Stimulated activated naive CD8-positive, alpha-beta T cell treated with anti-CD3 and anti-CD28 coated beads, Interleukin-15, Interleukin-2, amounts not matched to agents 100 U/mL and 50 U/mL, for 24 hours (primary cell): ENCODE measurements at regions not wholly inside any gene's neighbourhood (a gene's known extent, or its start where the extent isn't known, plus 50 kb on each side); places are given as distances from the start of the nearest gene placed in this dataset.
"Not testable (repeated sequence)": the region's sequence is repeated elsewhere in the genome, so short reads cannot be mapped to it uniquely, and the experiment has no call there.

ENCODE experiments used
- ATAC-seq: fragments of 150-1000 bp; cut with Tn5 transposase; one replicate; pipeline ENCODE4 v1.10.0; 2021
- DNase-seq: peaks from one replicate; pipeline ENCODE4 v3.0.0; 2021

- no peak for DNase-seq
- ATAC-seq = no peak
Measured at GRCh38 chr4:188377816-188378215, 238.6 kb downstream of the TRIML1 start.

GRCh38 chr4:188383180-188383579, 243.9 kb downstream of the TRIML1 start:
- DNase-seq (no peak), ATAC-seq (no peak)

DNA sequence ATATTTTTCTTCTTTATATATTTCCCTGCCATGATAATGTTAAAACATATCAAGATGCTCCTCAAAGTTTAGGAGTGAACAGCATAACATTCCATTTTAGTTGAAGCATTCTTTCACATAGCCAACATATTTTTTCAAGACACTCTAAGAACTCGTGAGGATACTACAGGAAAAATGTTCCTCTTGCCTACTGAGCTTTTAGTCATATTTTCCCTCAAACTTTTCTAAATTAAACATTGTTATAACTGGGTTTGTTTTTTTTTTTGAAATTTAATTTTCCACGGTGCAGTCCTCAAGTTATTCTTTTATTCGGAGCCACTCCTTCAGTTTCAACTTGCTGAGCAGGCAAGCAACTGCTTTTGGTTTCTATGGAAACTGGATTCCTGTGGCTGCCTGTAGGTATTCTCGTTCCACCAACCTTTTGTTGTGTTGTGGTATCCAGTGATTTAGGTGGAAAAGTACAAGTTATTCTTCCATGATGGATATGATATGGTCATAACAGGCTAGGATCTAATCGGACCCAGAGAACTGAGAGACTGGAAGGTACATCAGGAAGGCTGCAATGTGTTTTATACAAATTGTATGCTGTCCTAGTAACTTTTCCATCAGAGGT, 248.0 kb downstream of the TRIML1 start:
- no peak for ATAC-seq
- no peak for DNase-seq

DNA sequence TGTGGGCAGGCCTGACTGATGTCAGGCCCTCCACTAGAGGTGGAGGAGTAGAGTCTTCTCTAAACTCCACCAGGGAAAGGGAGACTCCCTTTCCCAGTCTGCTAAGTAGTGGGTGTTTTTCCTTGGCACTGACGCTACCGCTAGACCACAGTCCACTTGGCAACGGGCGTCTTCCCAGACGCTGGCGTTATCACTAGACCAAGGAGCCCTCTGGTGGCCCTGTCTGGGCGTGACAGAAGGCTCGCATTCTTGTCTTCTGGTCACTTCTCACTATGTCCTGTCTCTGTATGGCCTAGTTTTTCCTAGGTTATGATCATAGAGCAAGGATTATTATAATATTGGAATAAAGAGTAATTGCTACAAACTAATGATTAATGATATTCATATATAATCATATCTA, 252.1 kb downstream of the TRIML1 start:
- not testable (repeated sequence) for ATAC-seq, DNase-seq

- ATAC-seq (no peak), DNase-seq (no peak)
Measured at GRCh38 chr4:188396037-188396436, 256.8 kb downstream of the TRIML1 start.

DNA sequence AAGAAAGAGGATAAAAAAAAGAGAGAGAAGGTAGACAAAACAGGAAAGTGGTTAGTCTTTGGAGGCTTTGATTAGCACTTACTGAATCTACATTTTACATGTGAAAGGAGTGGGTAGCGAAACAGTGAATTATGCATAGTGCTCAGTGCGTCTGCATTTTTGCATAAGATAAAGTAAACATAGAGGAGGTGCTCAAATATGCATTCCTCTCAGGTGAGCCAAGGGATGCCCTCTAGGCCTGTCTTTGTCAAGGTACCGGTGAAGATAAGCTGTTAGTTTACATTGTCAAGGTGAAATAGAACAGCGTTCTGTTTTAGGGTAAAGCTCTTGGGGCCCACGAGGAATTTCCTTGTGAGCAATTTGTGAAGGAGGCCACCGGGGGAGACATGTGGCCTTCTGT, 260.6 kb downstream of the TRIML1 start:
- DNase-seq (no peak), ATAC-seq (no peak)

DNA sequence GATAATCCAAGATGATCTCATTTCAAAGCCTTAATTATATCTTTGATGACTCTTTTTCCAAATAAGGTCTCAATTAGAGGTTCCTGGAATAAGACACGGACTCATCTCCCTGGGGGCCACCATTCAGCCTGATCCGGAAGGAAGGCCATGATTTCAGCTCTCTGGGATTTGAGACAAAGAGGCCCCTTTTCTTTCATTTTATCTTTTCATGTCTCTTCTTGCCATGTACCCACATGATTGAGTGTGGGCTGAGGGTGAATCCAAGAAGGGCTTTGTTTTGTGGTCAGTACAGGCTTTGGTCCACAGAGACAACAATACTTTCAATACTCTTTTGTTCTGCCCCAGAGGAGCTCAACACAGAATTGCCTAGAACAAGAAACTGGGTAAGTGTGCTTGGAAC, 261.2 kb downstream of the TRIML1 start:
- DNase-seq (no peak), ATAC-seq (no peak)

DNA sequence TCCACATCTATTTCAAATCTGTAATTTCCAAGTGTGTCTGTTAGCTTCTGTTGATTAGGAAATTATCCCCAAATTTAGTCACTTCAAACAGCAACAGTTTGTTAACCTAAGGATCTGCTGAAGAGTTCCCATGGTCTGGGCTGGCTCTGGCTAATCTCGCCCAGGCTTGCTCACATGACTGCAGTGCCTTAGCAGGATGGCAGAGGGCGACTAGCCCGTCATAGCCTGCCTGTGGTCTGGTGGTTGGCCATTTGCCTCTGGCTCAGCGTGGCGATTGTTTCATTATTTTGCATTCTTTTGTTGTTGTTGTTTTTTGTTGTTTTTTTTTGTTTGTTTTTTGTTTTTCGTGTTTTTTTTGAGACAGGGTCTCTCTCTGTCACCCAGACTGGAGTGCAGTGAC, 264.0 kb downstream of the TRIML1 start:
- ATAC-seq (no peak), DNase-seq (no peak)

- ATAC-seq, DNase-seq: not testable (repeated sequence)
Measured at GRCh38 chr4:188405071-188405835, 266.0 kb downstream of the TRIML1 start.

DNA sequence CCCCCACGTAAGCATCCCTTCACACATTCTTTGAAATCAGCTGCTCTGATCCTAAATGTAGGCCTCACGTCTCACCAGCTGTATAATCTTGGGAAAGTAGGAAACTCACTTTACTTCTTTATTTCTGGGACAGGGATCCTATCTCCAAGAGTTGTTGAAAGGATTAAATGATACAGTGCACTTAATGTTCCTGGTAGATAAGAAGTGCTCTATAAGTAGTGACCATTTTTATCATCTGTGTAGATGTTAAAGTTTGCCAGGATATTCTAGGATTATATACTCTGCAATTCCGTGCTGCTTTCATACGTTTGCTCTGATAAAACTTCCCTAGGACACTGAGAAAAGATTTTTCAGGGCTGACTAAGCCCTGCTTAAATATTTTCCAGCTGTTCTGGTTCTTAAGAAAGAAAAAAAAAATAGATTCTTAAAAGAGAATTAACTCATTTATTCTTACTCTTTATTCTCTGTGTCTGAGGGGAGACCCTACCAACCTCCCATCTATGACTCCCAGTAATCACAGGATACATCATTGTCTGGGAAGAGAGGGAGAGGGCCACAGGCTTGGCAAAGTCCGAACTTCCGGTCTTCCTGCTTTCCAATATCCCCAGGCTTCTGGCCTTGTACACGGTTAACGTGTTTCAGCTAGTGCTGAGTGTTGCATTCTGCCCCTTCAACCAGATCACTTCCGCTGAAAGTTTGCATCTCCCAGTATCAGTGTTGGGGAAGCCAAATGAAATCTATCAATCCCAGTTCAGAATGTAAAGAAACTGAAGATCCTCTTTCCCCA, 269.2 kb downstream of the TRIML1 start:
- no peak for ATAC-seq
- DNase-seq = no peak

DNA sequence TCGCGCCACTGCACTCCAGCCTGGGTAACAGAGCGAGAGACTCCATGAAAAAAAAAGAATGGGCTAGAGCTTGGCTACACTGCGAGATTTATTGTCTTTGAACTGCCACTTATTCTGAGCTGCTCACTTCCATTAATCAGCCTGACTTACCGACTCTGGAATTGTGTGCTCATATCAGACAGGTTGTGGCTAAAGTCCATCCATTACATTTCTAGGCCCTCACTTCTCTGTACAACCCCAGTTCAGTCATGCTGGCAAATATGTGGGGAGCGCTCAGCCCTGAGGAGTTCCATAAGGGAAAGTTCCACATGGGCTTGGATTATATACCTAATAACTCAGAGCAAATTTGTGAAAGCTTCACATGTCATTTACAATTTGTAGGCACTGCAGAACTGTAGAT, 270.6 kb downstream of the TRIML1 start:
- ATAC-seq (no peak), DNase-seq (no peak)

GRCh38 chr4:188411805-188412204, 272.6 kb downstream of the TRIML1 start:
- no peak for DNase-seq
- no peak for ATAC-seq

- ATAC-seq = no peak
Measured at GRCh38 chr4:188412499-188412898, 273.3 kb downstream of the TRIML1 start.

DNA sequence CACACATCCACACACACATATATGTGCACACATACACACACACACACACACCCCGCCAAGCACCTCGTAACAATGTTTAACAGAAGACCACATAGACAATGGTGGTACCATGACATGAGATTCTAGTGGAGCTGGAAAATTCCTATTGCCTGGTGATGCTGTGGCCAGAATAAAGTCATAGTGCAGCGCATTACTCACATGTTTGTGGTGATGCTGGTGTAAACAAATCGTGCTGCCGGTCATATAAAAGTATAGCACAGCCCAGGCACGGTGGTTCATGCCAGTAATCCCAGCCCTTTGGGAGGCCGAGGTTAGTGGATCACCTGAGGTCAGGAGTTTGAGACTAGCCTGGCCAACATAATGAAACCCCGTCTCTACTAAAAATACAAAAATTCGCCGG, 275.2 kb downstream of the TRIML1 start:
- no peak for ATAC-seq
- DNase-seq = no peak

More at GRCh38 chr4:188412499-188412898, 273.3 kb downstream of the TRIML1 start:
- no peak for DNase-seq

DNA sequence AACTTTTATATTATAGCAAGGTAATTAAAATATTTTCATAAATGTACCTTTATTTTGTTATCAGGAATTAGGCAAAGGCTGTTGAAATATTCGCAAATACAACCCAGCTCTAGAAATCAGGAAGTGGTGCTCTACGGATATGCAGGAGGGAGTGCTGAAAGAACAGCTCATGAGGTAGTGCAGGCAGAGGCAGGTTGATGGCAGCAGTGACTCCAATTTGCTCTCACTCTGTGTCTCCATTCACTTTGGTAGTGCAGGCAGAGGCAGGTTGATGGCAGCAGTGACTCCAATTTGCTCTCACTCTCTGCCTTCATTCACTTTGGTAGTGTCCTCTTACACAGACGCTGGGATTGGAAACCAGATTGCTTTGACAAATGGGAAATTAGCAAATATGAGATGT, 277.9 kb downstream of the TRIML1 start:
- ATAC-seq (no peak), DNase-seq (no peak)

DNA sequence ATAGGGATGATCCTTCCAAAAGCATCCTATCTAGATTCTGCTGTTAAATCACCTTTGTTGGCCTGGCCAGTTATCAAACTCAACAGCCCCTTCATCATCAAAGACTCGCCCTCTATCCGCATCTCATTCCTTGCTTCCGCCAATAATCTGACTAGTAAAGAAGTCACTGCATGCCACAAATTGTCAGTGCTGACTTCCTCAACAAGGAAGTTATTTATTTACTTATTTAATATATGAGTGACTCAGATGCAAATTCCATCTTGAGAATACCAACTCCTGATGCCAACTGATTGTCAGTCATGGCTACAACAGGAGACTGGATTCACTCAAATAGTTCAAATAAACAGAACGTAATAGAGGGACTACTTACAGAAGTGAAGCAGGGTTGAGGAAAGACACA, 283.8 kb downstream of the TRIML1 start:
- no peak for DNase-seq

DNA sequence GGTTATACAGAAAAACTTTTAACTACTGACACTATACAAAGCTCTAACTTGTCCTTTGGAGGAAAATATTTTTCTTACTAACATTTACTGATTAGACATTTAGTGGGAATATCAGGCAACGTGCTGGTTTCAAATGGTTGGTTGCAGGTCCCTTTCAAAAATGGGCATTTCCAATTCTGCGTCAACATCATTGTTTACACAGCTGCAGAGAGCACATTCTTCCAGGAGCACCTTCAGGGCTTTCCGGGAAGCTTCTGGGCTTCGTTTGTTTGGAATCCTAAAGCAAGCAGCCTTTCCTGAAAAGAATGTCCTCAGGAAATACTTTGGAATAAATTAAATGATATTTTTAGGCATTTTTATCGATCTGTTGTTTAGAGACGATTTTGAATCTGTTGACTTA, 289.7 kb downstream of the TRIML1 start:
- ATAC-seq = no peak
- no peak for DNase-seq

More for the DNA sequence above, 283.8 kb downstream of the TRIML1 start:
- ATAC-seq = no peak

DNA sequence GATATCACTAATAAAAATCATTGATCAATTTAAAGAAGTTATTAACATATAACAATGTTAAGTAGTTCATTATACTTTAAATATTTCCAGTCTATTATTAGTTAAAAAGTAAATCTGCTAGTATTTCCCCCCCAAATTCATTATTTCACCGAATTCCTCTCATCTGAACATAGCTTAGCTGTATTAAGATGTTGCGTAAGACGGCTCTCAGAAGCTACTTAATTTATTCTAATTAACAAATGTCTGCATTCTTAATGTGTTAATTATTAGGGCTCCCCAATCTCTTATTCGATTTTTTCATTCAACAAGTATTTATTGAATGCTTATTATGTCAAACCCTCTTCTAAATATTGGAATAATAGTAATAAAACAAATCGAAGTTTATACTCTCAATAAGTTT, 290.7 kb downstream of the TRIML1 start:
- DNase-seq (no peak), ATAC-seq (no peak)

DNA sequence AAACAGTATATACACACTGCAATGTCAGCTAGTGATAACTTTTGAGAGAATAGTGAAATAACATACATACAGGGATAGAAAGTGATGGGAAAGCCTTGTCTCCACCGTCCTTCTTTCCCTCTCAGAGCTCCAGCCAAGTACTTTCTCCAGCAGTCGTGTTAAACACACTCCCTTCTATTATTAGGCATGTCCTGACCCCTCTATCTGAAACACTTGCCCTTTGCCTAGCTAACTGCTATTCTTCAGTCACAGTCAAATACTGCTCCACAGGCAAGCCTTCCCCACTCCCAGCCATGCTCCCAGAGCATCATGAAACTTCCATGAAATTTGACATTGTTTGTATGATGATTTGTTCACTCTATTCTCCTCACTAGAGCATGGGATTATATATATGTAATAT, 291.1 kb downstream of the TRIML1 start:
- ATAC-seq (no peak), DNase-seq (no peak)

DNA sequence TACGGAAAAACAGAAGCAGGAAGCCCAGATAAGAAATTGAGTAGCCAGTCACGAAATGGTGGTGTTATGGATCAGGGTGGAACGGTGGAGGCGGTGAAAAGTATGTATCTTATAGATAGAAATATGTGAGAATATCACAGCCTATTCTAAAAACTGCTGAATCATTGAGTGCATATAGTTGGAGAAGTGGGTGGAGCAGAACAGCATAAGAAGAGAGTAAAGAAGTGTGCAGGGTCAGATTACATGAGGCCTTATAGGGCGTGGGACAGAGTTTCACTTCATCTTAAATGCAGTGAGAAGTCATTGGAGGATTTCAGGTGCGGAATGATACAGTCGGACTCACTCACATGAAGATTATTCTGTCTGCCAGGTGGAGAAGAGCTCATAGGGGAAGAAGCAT, 293.1 kb downstream of the TRIML1 start:
- ATAC-seq = no peak
- DNase-seq = no peak

DNA sequence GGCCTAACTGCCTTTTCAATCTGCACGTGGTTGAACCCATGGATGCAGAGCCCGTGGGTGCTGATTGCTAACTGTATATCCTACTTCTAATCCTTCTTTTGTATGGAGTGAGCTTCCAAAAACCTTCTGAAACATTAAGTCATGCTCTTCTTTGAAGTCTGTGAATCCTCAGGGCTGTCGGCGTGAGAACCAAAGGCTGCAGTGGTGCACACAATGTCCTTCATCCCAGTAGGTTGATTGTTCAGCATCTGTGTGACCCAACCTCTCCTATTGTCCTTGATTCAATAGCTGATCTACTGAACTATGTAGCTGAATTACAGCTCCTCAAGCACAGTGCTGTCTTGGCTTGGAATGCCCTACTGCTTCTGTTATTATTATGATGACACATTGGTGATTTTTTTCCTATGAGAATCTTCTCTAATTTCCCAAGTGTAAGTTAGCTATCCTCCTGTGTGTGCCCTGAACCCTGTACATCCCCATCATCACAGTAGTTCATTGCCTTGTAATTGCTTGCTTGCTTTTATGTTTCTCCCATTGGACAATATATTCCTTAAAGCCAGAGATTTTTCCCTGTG, 294.6 kb downstream of the TRIML1 start:
- DNase-seq = no peak
- ATAC-seq = no peak

GRCh38 chr4:188434643-188435042, 295.4 kb downstream of the TRIML1 start:
- DNase-seq (no peak), ATAC-seq (no peak)

DNA sequence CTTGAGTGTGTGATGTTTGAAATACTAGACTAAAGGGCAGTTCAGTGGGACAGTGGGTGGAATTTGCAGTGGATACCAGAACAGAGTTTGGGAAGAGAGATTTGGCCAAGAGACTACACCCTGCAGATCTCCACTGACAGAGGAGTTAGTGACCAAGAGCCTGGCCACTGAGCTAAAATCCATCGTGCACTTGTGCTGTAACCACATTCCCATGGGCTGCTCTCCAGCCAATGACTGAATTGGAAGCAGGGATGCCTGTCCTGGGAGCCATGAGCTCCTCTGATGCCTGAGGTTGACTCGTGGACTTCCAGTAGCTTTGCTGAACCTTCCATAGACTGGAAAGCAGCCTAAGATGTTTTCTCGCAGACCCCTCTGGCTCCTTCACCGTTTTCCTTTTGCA, 296.1 kb downstream of the TRIML1 start:
- ATAC-seq (no peak), DNase-seq (no peak)
